SU-DHL-6 (cell line): ENCODE measurements at regions not wholly inside any gene's neighbourhood (a gene's known extent, or its start where the extent isn't known, plus 50 kb on each side); places are given as distances from the start of the nearest gene placed in this dataset.

Experiments
- H2AFZ ChIP-seq: fragments of 200-600 bp; sonication (generic); 2 replicates; pipeline ENCODE4 v1.6.1; 2014; ENCODE audit warnings: low read depth, mild to moderate bottlenecking, moderate library complexity, mixed read lengths, antibody characterized with exemption, low read length; ENCODE audit not compliant: severe bottlenecking
- H3F3A ChIP-seq: fragments of 200-600 bp; shearing (Covaris generic); 2 replicates; pipeline ENCODE4 v1.6.0; 2016; ENCODE audit warnings: antibody characterized with exemption, mild to moderate bottlenecking; ENCODE audit not compliant: insufficient read depth
- H3K27ac ChIP-seq: fragments of 200-600 bp; sonication (generic); 2 replicates; pipeline ENCODE4 v1.5.1; 2016; ENCODE audit warnings: low read depth, mild to moderate bottlenecking, low read length, moderate library complexity, mixed read lengths
- H3K27me3 ChIP-seq: fragments of 200-600 bp; sonication (generic), shearing (Covaris generic); 2 replicates; pipeline ENCODE4 v1.6.0; 2014; ENCODE audit warnings: mild to moderate bottlenecking, low read length
- H3K36me3 ChIP-seq: fragments of 200-600 bp; sonication (generic); 2 replicates; pipeline ENCODE4 v1.6.1; 2014; ENCODE audit warnings: mild to moderate bottlenecking, low read length, mixed read lengths
- H3K4me2 ChIP-seq: fragments of 300-600, 200-600 bp; shearing (Covaris generic), sonication (generic); 2 replicates; pipeline ENCODE4 v1.6.0; 2014; ENCODE audit warnings: low read length, low read depth, mild to moderate bottlenecking; ENCODE audit not compliant: poor library complexity, severe bottlenecking
- H3K4me3 ChIP-seq: fragments of 200-600 bp; sonication (generic); 2 replicates; pipeline ENCODE4 v1.5.1; 2014; ENCODE audit warnings: antibody characterized with exemption, low read length, mild to moderate bottlenecking, mixed read lengths; ENCODE audit not compliant: insufficient read depth, poor library complexity, severe bottlenecking
- H3K79me2 ChIP-seq: fragments of 200-600 bp; sonication (generic); 2 replicates; pipeline ENCODE4 v1.6.1; 2014; ENCODE audit warnings: mild to moderate bottlenecking, low read length, moderate library complexity; ENCODE audit not compliant: insufficient read depth
- H3K9ac ChIP-seq: fragments of 200-600 bp; sonication (generic); 2 replicates; pipeline ENCODE4 v1.7.0; 2014; ENCODE audit warnings: mild to moderate bottlenecking, low read length
- H3K9me2 ChIP-seq: fragments of 200-600 bp; sonication (generic); replicated peaks from 2 replicates; pipeline ENCODE4 v1.6.1; 2014; ENCODE audit warnings: low read length; ENCODE audit not compliant: insufficient read depth
- H3K9me3 ChIP-seq: fragments of 200-600 bp; sonication (generic); 2 replicates; pipeline ENCODE4 v1.6.1; 2014; ENCODE audit warnings: low read length, mixed read lengths; ENCODE audit not compliant: insufficient read depth
- H4K20me1 ChIP-seq: fragments of 200-600 bp; sonication (generic); 2 replicates; pipeline ENCODE4 v1.6.1; 2014; ENCODE audit warnings: low read depth, mild to moderate bottlenecking, antibody characterized with exemption, low read length, moderate library complexity, mixed read lengths
- CTCF ChIP-seq: fragments of 200-600 bp; sonication (generic); IDR thresholded peaks from one replicate; pipeline ENCODE4 v1.5.1; 2017; ENCODE audit warnings: antibody characterized with exemption, mild to moderate bottlenecking, low read length, moderate library complexity; ENCODE audit not compliant: insufficient read depth, poor library complexity, severe bottlenecking
- EZH2phosphoT487 ChIP-seq: fragments of 200-600 bp; sonication (generic), shearing (Covaris generic); conservative IDR thresholded peaks from 2 replicates; pipeline ENCODE4 v1.6.1; 2018; ENCODE audit warnings: mild to moderate bottlenecking, antibody characterized with exemption, low read length, moderate library complexity, mixed read lengths

- H3K27ac ChIP-seq, result no peak overlapping the region
- H3F3A ChIP-seq, result no peaks in the 10 kb centered on the region
- no peak overlapping the region for H3K4me3 ChIP-seq
- no peaks in the 10 kb centered on the region for H3K36me3 ChIP-seq
- no peak overlapping the region for H3K4me2 ChIP-seq
- H2AFZ ChIP-seq, result no peak overlapping the region
- no peaks in the 10 kb centered on the region for H3K79me2 ChIP-seq
- H4K20me1 ChIP-seq, result no peaks in the 10 kb centered on the region
- no peak overlapping the region for H3K9ac ChIP-seq
- no peaks in the 10 kb centered on the region for H3K9me3 ChIP-seq
- no peaks in the 10 kb centered on the region for H3K27me3 ChIP-seq
- H3K9me2 ChIP-seq, result no peaks in the 10 kb centered on the region
- no peak for TF ChIP-seq CTCF
- TF ChIP-seq EZH2phosphoT487, result no peak
These were observed 431.4 kb downstream of the FGF9 start for GRCh38 chr13:22102271-22102670.

GRCh38 chr13:22103046-22104027 lies 432.5 kb downstream of the FGF9 start:
- Histone ChIP-seq H3K27ac (no peak overlapping the region), H3K4me3 (no peak overlapping the region), H4K20me1 (no peaks in the 10 kb centered on the region), H3K9me2 (no peaks in the 10 kb centered on the region), H2AFZ (no peak overlapping the region), H3F3A (no peaks in the 10 kb centered on the region), H3K27me3 (no peaks in the 10 kb centered on the region), H3K79me2 (no peaks in the 10 kb centered on the region), H3K9ac (no peak overlapping the region), H3K36me3 (no peaks in the 10 kb centered on the region), H3K9me3 (no peaks in the 10 kb centered on the region), H3K4me2 (no peak overlapping the region)
- TF ChIP-seq CTCF (no peak), EZH2phosphoT487 (no peak)

- no peak overlapping the region for H3K4me3 ChIP-seq
- no peaks in the 10 kb centered on the region for H3K27me3 ChIP-seq
- H3K9me2 ChIP-seq, result no peaks in the 10 kb centered on the region
These were observed 435.2 kb downstream of the FGF9 start for GRCh38 chr13:22106058-22106457.

More at GRCh38 chr13:22106058-22106457, 435.2 kb downstream of the FGF9 start:
- Histone ChIP-seq H3K27ac (no peak overlapping the region), H3K9me3 (no peaks in the 10 kb centered on the region), H3K36me3 (no peaks in the 10 kb centered on the region), H3F3A (no peaks in the 10 kb centered on the region), H2AFZ (no peak overlapping the region), H3K9ac (no peak overlapping the region), H4K20me1 (no peaks in the 10 kb centered on the region), H3K4me2 (no peak overlapping the region), H3K79me2 (no peaks in the 10 kb centered on the region)
- TF ChIP-seq CTCF (no peak), EZH2phosphoT487 (no peak)
